Activated CD4-positive, alpha-beta T cell treated with anti-CD3 and anti-CD28 coated beads, Interleukin-2, amount 50 U/mL, for 24 hours (primary cell): ENCODE measurements at regions not wholly inside any gene's neighbourhood (a gene's known extent, or its start where the extent isn't known, plus 50 kb on each side); places are given as distances from the start of the nearest gene placed in this dataset.

Experiments
- DNase-seq, 2 donors: peaks; one replicate each; pipeline ENCODE4 v3.0.0-alpha.2; 2020; ENCODE audit warnings: low read depth in 1 of 2, low spot score in 1 of 2

DNA sequence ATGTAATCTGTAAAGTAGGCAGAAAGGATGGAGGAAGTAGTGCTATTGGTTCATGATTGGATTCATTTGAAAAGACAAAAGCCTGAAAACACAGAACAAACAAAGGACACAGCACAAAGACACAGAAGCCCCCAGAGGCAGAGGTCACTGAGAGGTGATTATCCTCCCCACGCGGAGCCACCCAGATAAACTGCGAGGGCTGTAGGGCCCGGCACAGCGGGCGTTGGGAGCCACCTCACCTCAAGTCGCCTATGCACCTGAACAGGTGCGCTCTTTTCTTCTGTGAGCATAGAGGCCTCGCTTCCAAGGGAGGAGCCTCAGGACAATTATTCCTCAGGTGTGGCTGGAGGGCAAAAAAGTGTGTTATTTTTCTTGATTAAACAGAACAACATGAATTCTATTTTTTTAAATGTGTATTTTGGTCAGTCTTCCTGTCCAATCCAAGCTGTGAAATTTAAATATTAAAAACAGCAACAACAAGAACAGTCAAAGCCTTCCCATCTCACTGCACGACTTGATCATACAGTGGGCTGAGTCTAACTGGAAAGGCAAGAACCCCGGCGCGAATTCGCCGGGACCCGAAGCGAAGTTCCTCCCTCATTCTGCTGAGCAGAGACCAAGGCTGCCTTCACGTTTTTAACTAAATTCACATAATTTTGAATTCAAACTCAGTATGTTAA, 205.3 kb downstream of the THBS2 start:
- DNase-seq, result no peak

DNA sequence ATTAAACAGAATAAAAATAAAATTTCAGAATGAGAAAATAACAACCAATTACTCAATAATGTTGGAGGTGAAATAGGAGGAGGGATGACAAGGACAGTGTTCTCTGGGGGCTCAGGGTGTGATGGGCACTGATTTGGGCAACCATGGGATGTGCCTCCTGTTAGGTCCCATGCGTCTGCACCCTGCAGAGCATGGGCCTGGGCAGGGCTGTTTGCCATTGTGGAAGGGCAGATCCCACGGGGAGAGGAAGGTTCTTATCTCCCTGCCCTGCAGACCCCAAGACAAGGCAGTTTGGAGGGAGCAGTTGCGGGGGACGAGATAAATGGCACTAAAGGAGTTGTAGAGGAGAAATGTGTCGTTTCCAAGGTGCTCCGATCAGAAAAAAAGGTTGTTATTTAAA, 206.3 kb downstream of the THBS2 start:
- DNase-seq, result no peak

DNA sequence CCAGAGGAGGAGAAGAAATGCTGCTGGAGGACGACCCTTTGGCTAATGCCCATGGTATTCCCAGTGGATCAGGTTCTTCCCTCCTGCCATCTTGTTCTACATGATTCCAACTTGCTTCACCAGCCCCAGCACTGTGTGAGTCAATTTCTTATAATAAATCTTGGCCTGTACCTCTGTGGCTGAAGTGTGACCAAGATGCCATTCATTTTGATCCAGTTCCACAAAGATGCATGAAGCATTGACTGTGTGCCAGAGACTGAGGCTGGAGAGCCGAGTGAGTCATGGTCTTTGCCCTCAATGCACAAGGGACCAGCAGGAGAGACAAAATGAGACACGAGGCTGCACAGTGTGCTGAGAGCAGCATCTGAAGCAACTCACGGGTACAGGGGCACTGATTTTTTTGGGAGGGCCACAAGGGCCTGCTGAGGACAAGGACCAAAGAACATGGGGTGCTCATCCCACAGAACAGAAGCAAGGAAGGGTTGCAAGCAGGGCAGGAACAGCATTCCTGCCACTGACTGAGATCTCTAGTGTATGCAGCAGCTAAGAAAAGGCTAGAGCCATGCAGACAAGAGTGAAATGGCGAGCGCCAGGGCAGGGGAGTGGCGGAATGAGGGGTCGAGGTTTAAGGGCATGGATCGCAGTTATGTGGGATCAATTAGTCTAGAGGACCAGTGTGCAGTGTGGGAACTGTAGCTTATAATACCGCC, 207.0 kb downstream of the THBS2 start:
- DNase-seq, result no peak

DNA sequence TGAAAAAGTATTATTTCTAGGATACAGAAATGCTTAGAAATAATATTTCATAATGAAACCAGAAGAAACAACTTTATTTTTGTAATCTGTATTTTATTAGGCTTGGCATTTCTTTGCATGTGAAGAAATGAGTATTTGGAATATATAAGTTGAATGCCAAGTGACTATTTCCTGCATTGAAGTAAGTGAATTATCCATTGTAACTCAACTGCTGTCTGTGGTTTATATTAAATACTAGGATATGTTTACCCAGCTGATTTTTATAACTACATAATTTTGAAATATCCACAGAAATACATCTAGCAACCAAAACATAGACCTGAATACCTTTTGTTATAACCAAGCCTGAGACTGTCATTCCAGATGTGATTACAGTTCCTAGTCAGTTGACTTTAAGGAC, 207.6 kb downstream of the THBS2 start:
- no peak for DNase-seq

DNA sequence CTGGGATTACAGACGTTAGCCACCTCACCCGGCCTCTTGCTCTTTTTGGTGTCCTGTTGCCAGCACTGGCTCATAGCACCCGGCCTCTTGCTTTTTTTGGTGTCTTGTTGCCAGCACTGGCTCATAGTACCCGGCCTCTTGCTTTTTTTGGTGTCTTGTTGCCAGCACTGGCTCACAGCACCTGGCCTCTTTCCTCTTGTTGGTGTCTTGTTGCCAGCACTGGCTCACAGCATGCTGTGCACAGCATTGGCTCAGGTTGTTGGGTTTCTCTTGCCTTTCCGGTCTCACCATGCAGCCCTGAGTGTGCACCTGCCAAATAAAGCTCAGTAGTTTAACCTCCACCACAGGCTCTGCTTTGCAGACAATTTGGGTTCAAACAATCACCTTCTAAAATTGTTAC, 208.2 kb downstream of the THBS2 start:
- DNase-seq, result no peak

DNA sequence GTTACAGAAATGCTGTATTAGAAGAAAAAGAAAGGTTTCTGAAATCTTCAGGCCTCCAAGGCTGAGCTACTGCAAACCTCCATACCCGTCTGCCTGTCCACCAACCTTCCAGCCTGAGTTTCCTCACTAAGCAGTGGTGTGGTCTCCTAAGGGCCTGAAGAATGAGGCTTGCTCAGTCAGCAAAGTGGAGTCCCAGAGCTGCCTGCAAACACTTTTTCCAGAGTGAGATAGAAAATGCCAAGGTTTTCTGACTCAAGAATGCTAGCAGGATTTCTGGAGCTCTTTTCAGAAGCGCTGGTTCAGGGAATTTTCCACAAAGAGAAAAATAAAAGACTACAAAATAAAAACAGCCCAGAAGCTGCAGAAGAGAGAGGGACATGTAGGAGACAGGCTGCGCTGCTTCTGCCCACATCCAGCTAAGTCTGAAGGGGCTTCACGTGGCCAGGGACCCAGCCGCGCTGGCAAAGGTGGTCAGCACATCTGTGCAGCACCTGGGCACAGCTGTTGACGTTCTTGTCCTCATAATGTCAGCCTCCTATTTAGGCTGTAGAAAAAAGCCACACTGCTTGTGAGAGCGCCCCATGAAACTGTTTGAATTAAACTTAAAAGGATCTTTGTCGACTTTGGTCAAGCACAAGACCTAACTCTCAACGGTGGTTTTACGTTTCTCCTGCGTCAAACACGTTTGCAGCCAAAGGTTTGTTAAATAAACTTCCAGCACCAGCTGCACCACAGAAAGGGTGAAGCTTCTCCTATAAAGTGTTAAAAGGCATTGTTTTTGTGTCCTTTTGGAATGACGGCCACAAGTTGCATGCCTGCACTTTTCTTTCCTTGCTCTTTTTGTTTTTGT, 209.0 kb downstream of the THBS2 start:
- no peak for DNase-seq

DNA sequence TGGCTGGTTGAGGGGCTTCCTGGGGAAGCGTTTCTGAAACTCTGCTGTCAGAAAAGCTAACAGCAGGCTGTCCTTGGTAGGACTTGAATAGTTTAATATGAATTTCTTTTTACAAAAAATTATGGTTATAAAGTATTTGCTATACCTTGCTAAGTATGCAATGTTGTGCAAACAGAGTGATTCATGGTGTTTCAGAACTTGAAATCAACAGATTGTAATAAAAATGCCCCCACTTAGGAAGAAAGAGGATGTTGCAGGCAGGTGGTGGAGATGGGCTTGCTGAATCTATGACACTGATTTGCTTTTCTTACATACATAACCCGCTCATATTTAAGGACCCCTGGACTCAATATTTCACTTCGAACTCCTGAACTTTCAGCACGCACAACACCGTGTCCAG, 211.6 kb downstream of the THBS2 start:
- DNase-seq, result no peak

DNA sequence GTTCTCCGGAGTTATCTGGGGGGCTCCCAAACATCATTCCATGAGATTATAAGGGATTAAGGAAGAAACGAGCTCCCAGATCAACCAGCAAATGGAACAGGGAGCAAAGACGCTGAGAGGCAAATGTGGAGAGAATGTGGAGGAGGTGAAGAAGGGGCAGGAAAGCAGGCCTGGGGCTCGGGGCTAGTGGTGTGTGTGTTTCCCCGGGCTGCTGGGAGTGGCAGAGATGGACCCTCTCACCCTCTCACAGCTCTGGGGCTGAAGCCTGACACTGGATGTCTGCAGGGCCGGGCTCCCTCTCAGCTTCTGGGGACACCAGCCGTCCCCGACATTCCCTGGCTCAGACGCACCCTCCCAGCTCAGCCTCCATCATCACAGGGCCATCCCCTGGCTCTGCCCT, 212.6 kb downstream of the THBS2 start:
- no peak for DNase-seq

DNA sequence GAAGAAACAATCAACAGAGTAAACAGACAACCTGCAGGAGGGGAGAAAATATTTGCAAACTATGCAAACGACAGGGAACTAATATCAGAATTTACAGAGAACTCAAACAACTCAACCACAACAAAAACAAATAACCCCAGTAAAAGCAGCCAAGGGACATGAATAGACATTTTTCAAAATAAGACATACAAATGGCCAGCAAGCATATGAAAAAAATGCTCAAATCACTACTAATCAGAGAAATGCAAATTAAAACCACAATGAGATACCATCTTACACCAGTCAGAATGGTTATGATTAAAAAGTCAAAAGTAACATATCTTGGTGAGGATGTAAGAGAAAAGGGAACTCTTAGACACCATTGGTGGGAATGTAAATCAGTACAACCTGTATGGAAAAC, 215.0 kb downstream of the THBS2 start:
- DNase-seq, result no peak

DNA sequence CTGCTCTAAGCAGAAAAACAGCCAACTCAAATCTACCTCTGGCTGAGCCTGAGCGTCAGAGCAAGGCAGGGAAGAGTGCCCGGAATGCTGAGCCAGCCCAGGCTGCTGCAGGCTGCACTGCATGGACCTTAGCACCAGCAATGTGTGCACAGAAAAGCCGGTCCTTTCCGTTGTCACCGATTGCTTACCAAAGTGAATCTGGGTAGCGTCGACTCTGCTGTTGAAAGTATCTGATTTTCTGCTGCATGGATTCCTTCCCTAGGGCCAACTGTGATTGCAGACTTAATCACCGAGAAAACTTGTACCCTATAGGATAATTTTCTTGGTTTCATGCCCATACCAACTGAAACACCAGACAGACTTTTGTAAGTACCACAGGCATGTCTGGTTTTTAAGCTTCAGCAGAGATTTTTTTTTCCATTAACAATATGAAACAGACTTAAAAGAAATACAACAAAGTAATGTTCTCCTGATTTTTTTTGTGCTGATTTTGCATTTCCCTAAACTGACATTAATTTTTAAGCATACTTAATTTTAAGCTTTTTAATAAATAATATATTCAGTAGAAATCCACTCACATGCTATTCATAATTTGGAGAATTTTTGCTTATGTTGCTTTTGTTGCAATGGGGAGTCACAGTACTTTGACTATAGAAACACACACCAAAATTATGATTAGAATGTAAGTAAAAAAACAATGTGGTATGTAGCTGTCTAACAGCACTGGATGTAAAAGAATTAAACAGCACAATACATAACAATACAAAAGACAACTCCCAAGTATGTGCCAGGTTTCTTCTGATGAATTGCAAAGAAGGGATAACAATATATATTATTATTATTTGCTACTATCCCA, 218.0 kb downstream of the THBS2 start:
- no peak for DNase-seq

DNA sequence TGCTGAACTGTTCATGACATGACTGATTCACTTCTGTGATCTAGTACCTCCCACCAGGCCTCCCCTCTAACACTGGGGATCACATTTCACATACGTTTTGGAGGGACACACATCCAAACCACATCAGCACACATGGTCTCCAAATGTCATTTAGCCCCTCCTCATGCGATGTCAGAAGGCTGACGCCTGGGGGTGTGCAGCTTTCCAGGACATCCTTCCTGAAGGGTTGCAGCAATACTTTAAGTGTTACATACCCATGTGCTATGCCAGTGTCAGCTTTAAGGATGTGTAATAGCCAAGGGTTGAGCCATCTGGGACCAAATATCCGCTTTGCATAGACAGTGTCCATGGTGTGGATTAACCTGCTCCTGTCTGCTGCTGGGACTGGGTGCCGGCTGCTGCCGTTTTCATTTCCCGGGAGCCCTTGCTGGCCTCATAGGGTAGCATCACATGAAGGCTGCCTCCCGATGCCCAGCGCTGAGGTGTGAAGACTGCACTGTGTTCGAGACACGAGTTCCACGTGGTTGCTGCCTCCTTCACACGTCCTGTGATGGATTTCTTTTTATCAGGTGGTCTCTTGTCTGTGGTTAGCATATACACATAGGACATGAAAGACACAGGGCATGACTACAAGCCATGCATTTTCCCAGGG, 219.0 kb downstream of the THBS2 start:
- DNase-seq, result no peak

DNA sequence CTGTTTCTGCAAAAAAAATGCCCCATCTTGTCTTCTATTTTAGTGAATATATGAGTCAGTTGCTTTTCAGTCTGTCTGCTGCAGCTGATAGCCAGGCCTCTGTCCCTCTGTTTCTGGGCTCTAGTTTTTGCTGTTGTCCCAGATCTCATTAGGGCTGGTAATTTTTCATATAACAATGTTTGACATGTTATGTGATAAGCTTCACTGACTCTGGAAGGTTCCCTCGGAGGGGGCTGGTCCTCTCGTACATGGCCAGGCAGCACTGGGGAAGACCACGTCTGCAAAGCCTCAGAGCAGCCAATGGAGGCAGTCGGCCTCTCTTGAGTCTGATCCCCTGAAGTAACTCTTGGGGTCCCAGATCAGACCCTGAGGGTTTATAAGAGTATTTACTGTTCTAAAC, 223.8 kb downstream of the THBS2 start:
- DNase-seq, result no peak

DNA sequence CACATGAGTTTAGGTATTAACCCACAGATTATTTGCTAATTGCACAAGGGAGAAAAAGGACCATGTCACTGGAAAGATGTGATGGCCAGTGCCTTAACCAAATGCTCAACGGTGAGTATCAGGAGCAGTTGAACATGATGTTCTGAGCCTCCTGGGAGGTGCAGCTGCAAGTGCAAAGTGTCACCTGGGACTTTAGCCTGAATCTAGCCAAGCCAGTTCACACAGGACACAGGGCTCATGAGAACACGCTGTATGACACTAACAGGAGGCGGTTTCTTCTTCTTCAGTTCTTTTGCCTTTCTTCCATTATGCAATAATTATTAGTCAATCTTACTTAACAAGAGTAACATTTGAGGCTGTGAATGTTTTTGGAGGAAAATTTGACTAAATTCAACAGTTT, 225.3 kb downstream of the THBS2 start:
- no peak for DNase-seq

DNA sequence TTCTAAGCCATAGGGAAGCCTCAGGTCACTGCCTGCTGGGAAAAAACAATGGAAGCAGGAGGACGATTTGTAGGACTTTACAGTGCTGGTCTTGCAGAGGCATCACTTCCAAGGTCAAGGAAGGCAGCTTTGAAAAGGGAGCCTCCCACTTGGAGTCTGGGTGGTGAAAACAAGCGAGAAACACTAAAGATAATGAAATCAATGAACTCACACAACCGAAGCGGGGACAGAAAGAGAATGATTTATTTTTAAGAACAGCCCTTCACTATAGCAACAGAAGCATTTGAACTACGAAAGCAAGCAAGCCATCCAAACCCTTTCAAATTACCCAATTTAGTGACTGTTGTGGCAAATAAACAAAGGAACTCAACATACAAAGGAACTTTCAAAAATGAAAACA, 227.5 kb downstream of the THBS2 start:
- DNase-seq, result no peak

DNA sequence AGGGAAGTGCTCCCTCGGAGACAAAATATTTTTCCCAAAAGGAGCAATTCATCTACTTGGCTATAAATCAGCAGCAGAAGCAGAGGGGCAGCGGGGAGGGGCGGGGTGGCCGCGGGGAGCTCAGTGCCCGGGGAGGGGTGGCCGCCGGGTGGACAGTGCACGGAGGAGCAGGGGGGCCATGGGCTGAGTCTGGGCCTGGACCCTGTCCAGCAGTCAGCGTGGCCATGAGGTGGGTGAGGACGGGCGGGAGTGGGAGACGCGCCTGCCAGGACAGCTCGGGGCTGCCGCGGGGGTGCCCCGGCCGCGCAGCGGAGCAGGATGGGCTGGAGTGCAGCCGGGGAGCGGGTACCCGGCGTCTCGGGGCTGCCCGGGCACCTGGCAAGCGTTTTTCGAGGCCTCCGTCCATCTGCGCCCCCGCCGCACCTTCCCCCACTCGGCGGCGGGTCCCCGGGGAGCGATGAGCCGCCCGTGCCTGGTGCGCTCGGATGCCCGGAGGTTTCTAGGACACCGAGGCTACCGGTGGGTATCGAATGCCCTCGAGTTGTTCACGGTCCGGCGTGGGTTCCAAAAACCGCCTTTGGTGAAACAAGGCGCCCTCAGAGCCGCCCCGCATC, 229.5 kb downstream of the THBS2 start:
- DNase-seq, result no peak

DNA sequence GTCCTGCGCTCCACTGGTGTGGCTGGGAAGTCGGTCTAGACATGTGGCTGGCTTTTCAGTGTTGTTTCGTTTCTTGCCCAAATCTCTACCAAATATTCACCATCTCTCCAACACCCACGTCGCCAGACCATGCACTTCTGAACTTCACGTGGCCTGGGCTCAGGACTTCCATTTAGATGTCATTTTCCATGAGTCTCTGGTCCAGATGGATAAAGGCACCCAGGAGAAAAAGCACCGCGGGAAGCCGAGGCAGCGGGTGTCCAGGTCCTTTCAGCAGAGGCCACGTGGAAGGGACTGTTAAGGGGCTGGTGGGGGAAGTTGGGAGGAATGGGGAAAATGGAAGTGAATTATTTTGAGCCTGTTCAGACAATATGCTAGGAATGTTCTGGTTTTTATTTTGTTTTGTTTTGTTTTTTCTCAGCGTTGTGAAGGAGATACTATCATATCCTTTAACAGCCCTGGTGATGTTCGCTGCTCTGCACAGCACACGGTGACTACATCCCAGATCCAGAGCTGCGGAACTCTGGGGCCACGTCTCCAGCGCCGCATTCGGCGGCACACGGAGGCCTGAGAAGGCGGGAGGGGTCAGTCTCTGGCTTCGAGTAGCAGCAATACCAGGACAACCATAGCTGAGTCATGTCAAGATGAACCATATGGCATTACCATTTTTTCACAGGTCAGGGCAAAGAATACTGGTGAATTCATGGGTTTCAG, 230.3 kb downstream of the THBS2 start:
- DNase-seq, result no peak

DNA sequence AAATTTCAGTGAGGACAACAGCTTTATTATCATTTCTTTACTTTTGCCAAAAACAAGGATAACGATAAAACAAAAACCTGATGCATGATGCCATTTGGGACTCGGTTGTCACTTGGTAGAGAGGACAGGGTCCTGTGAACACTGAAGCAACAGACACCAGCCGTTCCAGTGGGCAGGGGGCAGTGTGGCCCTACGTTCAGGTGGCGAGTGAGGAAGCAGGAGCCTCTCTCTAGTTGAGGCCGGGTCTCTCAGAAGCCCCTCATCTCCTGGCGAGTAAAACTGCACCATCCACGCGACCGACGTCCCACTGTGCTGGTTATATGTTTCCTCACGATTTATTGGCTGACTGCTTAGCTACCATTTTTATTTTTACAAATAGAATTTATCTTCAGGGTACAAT, 231.6 kb downstream of the THBS2 start:
- DNase-seq, result no peak

DNA sequence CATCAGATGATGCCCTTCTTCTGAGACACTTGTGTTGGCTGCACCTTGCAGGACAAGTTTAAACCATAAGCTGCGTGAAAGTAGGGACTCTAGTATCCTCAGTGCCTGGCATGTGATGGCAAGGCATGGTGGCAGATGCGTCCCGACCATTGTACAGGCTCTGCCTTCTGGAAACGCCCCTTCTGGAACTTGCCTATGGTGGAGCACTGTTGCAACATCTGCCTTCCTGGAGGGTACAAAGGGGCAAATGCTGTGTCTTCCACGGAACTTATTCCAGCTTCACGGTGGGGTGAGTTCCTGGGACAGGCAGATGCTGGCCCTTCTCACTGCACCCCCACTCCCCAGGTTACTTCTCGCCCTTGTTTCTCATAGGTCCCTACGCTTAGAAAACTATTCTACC, 232.8 kb downstream of the THBS2 start:
- no peak for DNase-seq

DNA sequence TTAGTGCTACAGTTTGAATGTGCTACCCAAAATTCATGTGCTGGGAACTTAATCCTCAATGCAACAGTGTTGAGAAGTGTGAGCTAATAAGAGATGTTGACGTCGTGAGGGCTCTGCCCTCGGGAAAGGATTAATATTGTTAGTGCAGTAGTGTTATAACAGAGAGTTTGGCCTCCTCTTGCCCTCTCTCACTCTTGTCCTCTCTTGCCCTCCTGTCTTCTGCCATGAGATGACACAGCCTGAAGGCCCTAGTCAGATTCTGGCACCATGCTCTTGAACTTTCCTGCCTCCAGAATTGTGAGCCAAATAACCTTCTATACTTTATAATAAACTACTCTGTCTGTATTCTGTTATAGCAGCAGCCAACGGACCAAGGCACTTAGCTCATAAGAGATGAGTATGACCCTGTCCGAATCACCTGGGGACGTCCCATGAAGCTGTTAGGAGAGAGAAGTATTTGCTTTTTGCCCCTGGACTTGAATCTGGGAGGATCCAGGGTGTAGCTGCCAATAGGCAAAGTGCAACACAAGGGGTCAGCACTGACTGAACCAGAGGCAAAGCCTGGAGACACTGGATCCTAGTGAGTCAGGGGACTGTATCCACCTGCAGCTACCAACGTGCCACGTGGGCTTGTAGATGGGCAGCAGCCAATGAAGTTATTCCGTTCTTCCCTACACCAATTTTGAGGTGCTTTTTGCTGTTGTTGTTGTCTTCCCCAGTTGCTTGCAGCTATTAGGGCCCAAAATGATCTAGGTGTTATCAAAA, 233.7 kb downstream of the THBS2 start:
- DNase-seq, result no peak
